A673 (cell line): ENCODE measurements at regions not wholly inside any gene's neighbourhood (a gene's known extent, or its start where the extent isn't known, plus 50 kb on each side); places are given as distances from the start of the nearest gene placed in this dataset.

Experiments
- BruUV-seq: library from RNA; stranded (reverse); fragments of 400-500 nt; replicated peaks from 2 replicates; lab custom pipeline; 2021; lab: Mats Ljungman, UMichigan
- CTCF ChIA-PET: fragments of 300-600 bp; sonication (Branson Sonifier 250); formaldehyde crosslinking; loops from one replicate; lab custom pipeline; 2022; ENCODE audit warnings: antibody characterized with exemption; lab: Charles Lee
- POLR2A ChIA-PET: fragments of 300-600 bp; sonication (Branson Sonifier 250); formaldehyde crosslinking; loops from one replicate; lab custom pipeline; 2022; ENCODE audit warnings: antibody characterized with exemption; ENCODE audit not compliant: low non-redundant PET; lab: Charles Lee
- DNase-seq: peaks from one replicate; pipeline ENCODE4 v3.0.0-alpha.2; 2015; ENCODE audit warnings: low spot score
- H3K27ac ChIP-seq: fragments of 200-600 bp; sonication (generic); 2 replicates; pipeline ENCODE4 v1.5.1; 2016; ENCODE audit warnings: mixed run types, low read depth, mild to moderate bottlenecking, mixed read lengths, antibody characterized with exemption, low read length; ENCODE audit not compliant: poor library complexity, severe bottlenecking
- H3K27me3 ChIP-seq: fragments of 200-600 bp; sonication (generic); replicated peaks from 2 replicates; pipeline ENCODE4 v1.6.1; 2017; ENCODE audit warnings: mixed run types, low read depth, mild to moderate bottlenecking, mixed read lengths, antibody characterized with exemption, low read length; ENCODE audit not compliant: insufficient read depth, poor library complexity
- H3K36me3 ChIP-seq: fragments of 200-600 bp; sonication (generic); 2 replicates; pipeline ENCODE4 v1.6.1; 2016; ENCODE audit warnings: mixed run types, mild to moderate bottlenecking, mixed read lengths, antibody characterized with exemption, low read length; ENCODE audit not compliant: insufficient read depth, poor library complexity, severe bottlenecking
- H3K4me1 ChIP-seq: fragments of 200-600 bp; sonication (generic); 2 replicates; pipeline ENCODE4 v1.6.1; 2017; ENCODE audit warnings: mixed run types, mild to moderate bottlenecking, mixed read lengths, antibody characterized with exemption, low read length; ENCODE audit not compliant: insufficient read depth, poor library complexity, severe bottlenecking
- H3K4me3 ChIP-seq: fragments of 200-600 bp; sonication (generic); 2 replicates; pipeline ENCODE4 v1.5.1; 2016; ENCODE audit warnings: low read depth, mixed run types, mild to moderate bottlenecking, mixed read lengths, low read length; ENCODE audit not compliant: poor library complexity, severe bottlenecking
- H3K9me3 ChIP-seq: fragments of 200-600 bp; sonication (generic); 2 replicates; pipeline ENCODE4 v1.6.1; 2016; ENCODE audit warnings: mixed run types, low read depth, mild to moderate bottlenecking, mixed read lengths, antibody characterized with exemption, low read length; ENCODE audit not compliant: poor library complexity, severe bottlenecking
- EZH2 ChIP-seq: fragments of 200-600 bp; sonication (generic); IDR thresholded peaks from 2 replicates; pipeline ENCODE4 v1.6.1; 2017; ENCODE audit warnings: borderline replicate concordance, low read depth, mild to moderate bottlenecking, mixed read lengths, antibody characterized with exemption, low read length; ENCODE audit not compliant: poor library complexity, severe bottlenecking
- intact Hi-C: fragments of 100-400 bp; cut with micrococcal nuclease; formaldehyde crosslinking; loops from one replicate; pipeline ENCODE4 v1.10.0; 2022; ENCODE audit not compliant: unreplicated experiment
- TF ChIP-seq, protein P1 (sequence below): fragments of 300-800, 200-600 bp; sonication (generic); conservative IDR thresholded peaks from 2 replicates; pipeline ENCODE4 v1.5.1; 2017; ENCODE audit warnings: low read depth, mild to moderate bottlenecking, antibody characterized with exemption, low read length, moderate library complexity, mixed read lengths

GRCh38 chr4:54813674-54814073, 155.9 kb downstream of the KIT start:
- no peaks in the 10 kb centered on the region for H3K36me3 ChIP-seq
- POLR2A ChIA-PET: no interaction called here
- BruUV-seq: no TSS peak
- CTCF ChIA-PET: no interaction called here
- H3K27ac ChIP-seq: no peak overlapping the region
- DNase-seq: no peak
- no peak overlapping the region for H3K4me3 ChIP-seq
- TF ChIP-seq, protein P1, sequence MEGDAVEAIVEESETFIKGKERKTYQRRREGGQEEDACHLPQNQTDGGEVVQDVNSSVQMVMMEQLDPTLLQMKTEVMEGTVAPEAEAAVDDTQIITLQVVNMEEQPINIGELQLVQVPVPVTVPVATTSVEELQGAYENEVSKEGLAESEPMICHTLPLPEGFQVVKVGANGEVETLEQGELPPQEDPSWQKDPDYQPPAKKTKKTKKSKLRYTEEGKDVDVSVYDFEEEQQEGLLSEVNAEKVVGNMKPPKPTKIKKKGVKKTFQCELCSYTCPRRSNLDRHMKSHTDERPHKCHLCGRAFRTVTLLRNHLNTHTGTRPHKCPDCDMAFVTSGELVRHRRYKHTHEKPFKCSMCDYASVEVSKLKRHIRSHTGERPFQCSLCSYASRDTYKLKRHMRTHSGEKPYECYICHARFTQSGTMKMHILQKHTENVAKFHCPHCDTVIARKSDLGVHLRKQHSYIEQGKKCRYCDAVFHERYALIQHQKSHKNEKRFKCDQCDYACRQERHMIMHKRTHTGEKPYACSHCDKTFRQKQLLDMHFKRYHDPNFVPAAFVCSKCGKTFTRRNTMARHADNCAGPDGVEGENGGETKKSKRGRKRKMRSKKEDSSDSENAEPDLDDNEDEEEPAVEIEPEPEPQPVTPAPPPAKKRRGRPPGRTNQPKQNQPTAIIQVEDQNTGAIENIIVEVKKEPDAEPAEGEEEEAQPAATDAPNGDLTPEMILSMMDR: no peak
- no peak for TF ChIP-seq EZH2
- intact Hi-C loops: no loop called here
- H3K9me3 ChIP-seq: no peaks in the 10 kb centered on the region
- no peaks in the 10 kb centered on the region for H3K4me1 ChIP-seq
- no peaks in the 10 kb centered on the region for H3K27me3 ChIP-seq

GRCh38 chr4:54806351-54806750, 148.6 kb downstream of the KIT start:
- intact Hi-C loops: no loop called here

DNA sequence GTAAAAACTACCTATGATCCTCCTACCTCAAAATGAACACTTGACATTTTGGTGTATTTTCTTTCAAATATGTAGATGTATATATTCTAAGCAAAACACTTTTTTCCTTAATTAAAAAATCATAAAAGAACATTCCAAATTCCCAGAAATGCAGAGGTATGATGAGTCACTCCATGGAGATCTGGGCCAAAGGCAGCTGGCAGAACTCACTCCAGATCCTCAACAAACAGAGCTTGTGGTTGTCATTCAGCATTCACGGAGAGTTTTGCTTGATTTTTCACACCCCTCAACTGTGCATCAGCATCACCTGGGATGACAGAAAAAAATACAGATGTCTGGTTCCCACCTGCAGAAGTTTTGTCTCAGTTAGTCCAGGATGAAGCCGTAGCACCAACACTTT, 144.6 kb downstream of the KIT start:
- H3K9me3 ChIP-seq: no peaks in the 10 kb centered on the region
- TF ChIP-seq EZH2: no peak
- TF ChIP-seq, protein P1: no peak
- CTCF ChIA-PET: no interaction called here
- H3K36me3 ChIP-seq: no peaks in the 10 kb centered on the region
- no peaks in the 10 kb centered on the region for H3K27me3 ChIP-seq
- no peak overlapping the region for H3K4me3 ChIP-seq
- intact Hi-C loops: no loop called here
- POLR2A ChIA-PET: no interaction called here
- no peak for DNase-seq
- H3K4me1 ChIP-seq: no peaks in the 10 kb centered on the region
- no peak overlapping the region for H3K27ac ChIP-seq
- BruUV-seq: no TSS peak

More at GRCh38 chr4:54806351-54806750, 148.6 kb downstream of the KIT start:
- Histone ChIP-seq H3K4me3 (no peak overlapping the region), H3K36me3 (no peaks in the 10 kb centered on the region), H3K4me1 (no peaks in the 10 kb centered on the region), H3K9me3 (no peaks in the 10 kb centered on the region), H3K27ac (no peak overlapping the region), H3K27me3 (no peaks in the 10 kb centered on the region)
- no peak for DNase-seq
- TF ChIP-seq EZH2: no peak
- TF ChIP-seq, protein P1: no peak
- BruUV-seq: no TSS peak
- CTCF ChIA-PET: no interaction called here
- POLR2A ChIA-PET: no interaction called here
